PC-3 (cell line): ENCODE measurements at regions not wholly inside any gene's neighbourhood (a gene's known extent, or its start where the extent isn't known, plus 50 kb on each side); places are given as distances from the start of the nearest gene placed in this dataset.

Experiments
- EZH2 ChIP-seq: fragments of 300-600 bp; sonication (generic); IDR thresholded peaks from one replicate; pipeline ENCODE4 v1.6.1; 2017; ENCODE audit warnings: antibody characterized with exemption, mild to moderate bottlenecking, low read length; ENCODE audit not compliant: unreplicated experiment
- EZH2phosphoT487 ChIP-seq: fragments of 300-600 bp; sonication (generic); IDR thresholded peaks from 2 replicates; pipeline ENCODE4 v1.6.1; 2018; ENCODE audit warnings: mild to moderate bottlenecking, antibody characterized with exemption, low read length, borderline replicate concordance
- TF ChIP-seq, protein P1 (sequence below): fragments of 300-600 bp; sonication (generic); conservative IDR thresholded peaks from 2 replicates; pipeline ENCODE4 v1.5.1; 2017; ENCODE audit warnings: antibody characterized with exemption, low read depth, mild to moderate bottlenecking, low read length

GRCh38 chr2:235314371-235314930 is 179.4 kb upstream of the AGAP1 start:
- TF ChIP-seq, protein P1, sequence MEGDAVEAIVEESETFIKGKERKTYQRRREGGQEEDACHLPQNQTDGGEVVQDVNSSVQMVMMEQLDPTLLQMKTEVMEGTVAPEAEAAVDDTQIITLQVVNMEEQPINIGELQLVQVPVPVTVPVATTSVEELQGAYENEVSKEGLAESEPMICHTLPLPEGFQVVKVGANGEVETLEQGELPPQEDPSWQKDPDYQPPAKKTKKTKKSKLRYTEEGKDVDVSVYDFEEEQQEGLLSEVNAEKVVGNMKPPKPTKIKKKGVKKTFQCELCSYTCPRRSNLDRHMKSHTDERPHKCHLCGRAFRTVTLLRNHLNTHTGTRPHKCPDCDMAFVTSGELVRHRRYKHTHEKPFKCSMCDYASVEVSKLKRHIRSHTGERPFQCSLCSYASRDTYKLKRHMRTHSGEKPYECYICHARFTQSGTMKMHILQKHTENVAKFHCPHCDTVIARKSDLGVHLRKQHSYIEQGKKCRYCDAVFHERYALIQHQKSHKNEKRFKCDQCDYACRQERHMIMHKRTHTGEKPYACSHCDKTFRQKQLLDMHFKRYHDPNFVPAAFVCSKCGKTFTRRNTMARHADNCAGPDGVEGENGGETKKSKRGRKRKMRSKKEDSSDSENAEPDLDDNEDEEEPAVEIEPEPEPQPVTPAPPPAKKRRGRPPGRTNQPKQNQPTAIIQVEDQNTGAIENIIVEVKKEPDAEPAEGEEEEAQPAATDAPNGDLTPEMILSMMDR: no peak
- TF ChIP-seq EZH2 (no peak), EZH2phosphoT487 (no peak)
